D721Med (cell line): ENCODE measurements at regions not wholly inside any gene's neighbourhood (a gene's known extent, or its start where the extent isn't known, plus 50 kb on each side); places are given as distances from the start of the nearest gene placed in this dataset.

ENCODE experiments used
- DNase-seq: peaks from one replicate; pipeline ENCODE4 v3.0.0; 2011; ENCODE audit warnings: low spot score; ENCODE audit not compliant: insufficient read length
- FAIRE-seq: peaks from 2 replicates; lab custom pipeline; 2011; peaks lifted over from hg19 to GRCh38; lab: Jason Lieb, UNC
- TF ChIP-seq, protein P1 (sequence below): IDR thresholded peaks from 2 replicates; pipeline ENCODE4 v1.5.1; 2012; ENCODE audit warnings: mild to moderate bottlenecking, control low read depth; ENCODE audit not compliant: insufficient read depth; ENCODE audit errors: missing control alignments

DNA sequence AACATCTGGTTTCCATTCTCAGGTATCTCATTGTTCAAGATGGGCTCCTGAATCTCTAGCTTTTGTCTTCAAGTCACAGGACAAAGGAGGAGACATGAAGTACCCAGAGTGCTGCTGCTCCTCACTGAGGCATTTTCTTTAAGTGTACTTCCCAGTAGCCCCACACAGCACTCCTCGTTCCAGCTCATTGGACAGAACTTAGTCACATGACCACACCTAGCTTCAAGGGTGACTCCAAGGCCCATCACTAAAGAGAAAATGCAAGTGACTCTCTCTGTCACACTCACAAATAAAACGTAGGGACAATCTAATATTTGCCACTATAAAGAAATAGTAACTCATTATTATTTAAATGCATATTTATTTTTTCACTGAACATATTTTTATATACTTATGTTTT is 58.3 kb upstream of the NEUROD6 start:
- FAIRE-seq (no peak), DNase-seq (no peak)
- TF ChIP-seq, protein P1, sequence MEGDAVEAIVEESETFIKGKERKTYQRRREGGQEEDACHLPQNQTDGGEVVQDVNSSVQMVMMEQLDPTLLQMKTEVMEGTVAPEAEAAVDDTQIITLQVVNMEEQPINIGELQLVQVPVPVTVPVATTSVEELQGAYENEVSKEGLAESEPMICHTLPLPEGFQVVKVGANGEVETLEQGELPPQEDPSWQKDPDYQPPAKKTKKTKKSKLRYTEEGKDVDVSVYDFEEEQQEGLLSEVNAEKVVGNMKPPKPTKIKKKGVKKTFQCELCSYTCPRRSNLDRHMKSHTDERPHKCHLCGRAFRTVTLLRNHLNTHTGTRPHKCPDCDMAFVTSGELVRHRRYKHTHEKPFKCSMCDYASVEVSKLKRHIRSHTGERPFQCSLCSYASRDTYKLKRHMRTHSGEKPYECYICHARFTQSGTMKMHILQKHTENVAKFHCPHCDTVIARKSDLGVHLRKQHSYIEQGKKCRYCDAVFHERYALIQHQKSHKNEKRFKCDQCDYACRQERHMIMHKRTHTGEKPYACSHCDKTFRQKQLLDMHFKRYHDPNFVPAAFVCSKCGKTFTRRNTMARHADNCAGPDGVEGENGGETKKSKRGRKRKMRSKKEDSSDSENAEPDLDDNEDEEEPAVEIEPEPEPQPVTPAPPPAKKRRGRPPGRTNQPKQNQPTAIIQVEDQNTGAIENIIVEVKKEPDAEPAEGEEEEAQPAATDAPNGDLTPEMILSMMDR: no peak

DNA sequence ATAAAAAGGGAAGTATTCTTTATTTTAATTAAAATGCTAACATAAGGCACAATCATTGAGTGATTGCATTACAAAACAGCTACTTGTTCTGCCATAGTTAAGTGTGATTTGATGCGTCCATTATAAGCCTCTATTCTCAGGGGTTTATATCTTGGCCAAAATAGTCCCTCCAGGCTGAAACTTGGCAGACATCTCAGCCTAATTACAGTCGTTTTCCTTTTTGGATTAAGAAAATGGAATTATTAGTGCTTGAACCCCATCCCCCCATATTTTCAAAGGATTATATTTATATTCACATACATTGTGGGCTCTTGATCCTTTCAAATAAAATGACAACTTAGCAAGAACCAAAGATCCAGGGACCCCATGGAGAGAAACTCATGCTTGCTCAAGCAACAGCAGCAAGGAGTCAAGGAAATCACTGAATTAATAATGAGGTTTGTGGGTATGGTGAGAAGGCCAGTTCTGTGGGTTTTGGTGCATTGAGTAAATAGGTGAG is 66.7 kb upstream of the NEUROD6 start:
- FAIRE-seq: no peak
- TF ChIP-seq, protein P1: no peak
- DNase-seq: no peak

DNA sequence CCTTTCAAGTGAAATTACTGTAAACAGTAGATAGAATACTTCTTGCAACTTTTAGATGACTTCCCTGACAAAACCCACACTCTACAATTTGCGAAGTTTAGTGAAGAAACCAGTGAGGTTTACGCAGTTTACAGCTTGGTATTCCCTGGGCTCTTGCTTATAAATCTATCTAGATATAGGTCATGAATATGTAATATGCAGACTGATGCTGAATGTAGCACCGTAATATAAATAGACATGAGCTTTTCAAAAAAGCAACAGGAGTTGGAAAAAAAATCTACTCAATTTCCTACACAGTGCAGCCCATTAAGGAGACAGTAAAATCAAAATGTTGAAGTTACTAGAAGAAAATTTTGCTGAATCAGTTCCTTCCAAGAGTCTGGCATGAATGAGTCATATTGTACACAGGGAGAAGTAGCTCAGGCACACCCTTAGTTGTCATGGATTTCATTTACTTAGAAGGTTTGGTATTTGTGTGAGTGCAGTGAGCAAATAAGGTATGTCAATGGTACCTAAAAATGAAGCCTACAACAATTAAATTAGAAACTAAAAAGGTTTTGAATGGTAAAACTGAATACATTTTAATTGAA is 67.7 kb upstream of the NEUROD6 start:
- TF ChIP-seq, protein P1: no peak
- DNase-seq (no peak), FAIRE-seq (no peak)

DNA sequence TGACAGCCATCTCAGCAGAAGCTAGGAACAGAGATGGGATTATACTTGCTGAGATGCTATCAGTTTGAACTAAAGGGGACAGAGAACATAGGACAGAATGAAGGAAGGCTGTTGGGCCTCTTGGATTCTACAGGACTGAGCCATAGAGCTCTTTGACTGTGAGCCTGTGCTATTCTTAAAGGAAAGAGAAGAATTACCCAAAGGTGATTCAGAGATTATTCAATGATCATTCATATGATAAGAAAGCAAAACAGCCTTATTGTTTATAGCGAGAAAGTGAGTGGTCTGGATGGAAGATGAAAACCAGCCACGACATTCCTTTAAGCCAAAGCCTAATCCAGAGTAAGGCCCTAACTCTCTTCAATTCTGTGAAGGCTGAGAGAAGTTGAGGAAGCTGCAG is 69.7 kb upstream of the NEUROD6 start:
- TF ChIP-seq, protein P1: no peak
- no peak for DNase-seq
- FAIRE-seq: no peak

DNA sequence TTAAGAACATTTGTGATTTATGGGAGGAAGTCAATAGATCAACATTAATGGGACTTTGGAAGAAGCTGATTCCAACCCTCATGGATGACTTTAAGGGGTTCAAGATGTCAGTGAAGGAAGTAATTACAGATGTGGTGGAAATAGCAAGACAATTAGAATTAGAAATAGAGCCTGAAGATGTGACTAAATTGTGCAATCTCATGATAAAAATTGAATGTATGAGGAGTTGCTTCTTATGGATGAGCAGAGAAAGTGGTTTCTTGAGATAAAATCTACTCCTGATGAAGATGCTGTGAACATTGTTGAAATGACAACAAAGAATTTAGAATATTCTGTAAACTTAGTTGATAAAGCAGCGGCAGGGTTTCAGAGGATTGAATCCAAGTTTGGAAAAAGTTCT is 70.9 kb upstream of the NEUROD6 start:
- TF ChIP-seq, protein P1: no peak
- DNase-seq (no peak), FAIRE-seq (no peak)

DNA sequence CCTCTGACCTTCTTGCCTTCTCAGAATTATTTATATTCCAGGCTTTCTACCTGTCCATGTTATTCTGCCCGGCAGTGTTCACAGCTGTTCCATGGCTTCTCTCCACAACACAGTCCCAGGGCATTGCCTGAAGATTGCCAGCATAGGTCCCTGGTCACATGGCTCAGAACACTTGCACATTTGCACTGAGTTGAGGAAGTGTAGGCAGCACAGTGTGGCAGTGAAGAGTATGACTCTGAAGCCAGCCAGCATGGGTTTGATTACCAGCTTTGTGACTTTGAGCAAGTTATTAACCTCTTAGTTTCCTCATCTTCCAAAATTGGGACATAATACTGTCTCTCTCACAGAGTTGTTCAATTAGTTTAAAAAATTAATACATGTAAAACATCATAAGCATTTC is 73.2 kb upstream of the NEUROD6 start:
- TF ChIP-seq, protein P1: no peak
- DNase-seq: no peak
- FAIRE-seq: no peak

DNA sequence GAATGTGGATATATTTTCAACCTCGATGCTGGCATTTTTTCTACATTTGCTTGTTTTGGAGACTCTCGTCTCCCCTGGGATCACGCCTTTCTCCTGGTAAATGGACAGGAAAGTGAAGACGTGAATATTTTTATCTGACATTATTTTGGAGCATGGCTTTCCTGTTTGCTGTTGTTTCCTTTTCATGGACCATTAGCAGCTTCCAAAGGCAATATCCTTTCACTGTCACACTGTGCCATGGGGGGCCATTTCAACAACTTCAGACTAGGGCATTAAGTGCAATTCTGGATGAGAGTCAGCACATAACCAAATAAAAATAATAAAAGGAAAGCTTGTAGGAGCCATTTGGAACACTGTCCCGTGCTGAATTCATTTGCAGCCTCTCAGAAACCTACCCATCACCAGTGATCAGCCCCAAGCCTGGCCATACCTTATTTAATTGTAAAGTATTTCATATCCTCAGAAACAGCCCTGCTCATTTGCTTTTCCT is 75.9 kb upstream of the NEUROD6 start:
- FAIRE-seq (no peak), DNase-seq (no peak)
- TF ChIP-seq, protein P1: no peak
